H1 (cell line): ENCODE measurements at regions not wholly inside any gene's neighbourhood (a gene's known extent, or its start where the extent isn't known, plus 50 kb on each side); places are given as distances from the start of the nearest gene placed in this dataset.

ENCODE experiments used
- EGR1 ChIP-seq: IDR thresholded peaks from 2 replicates; pipeline ENCODE4 v1.6.1; 2011; ENCODE audit warnings: low read depth, low read length, borderline replicate concordance
- POLR2A ChIP-seq, 2 experiments: IDR thresholded peaks; 1 replicate in 1 of 2; 2 replicates in 1 of 2; pipeline ENCODE4 v1.6.1; 2011; ENCODE audit warnings: low read depth in 2 of 2, low read length in 2 of 2, mild to moderate bottlenecking in 2 of 2; ENCODE audit errors: control extremely low read depth in 1 of 2
- POLR2AphosphoS5 ChIP-seq: IDR thresholded peaks from 2 replicates; pipeline ENCODE4 v1.6.1; 2011; ENCODE audit warnings: low read depth, low read length
- TF ChIP-seq, protein P1 (sequence below), 3 experiments: IDR thresholded peaks; 1 replicate in 2 of 3; 2 replicates in 1 of 3; pipeline versions ENCODE4 v1.5.1 to v1.6.1; 2011; ENCODE audit warnings: low read length in 3 of 3, mild to moderate bottlenecking in 3 of 3, inconsistent platforms in 2 of 3, low read depth in 1 of 3, moderate library complexity in 1 of 3; ENCODE audit not compliant: insufficient read depth in 1 of 3; ENCODE audit errors: control extremely low read depth in 1 of 3

GRCh38 chr5:127187706-127188105 lies 102.9 kb upstream of the MEGF10 start:
- TF ChIP-seq POLR2AphosphoS5 (no peak), POLR2A (IDR thresholded peaks at IDR 0.05; ENCODE audit: control extremely low read depth in 1 of 2, low read depth in 2 of 2, low read length in 2 of 2) (no peak), EGR1 (no peak)
- TF ChIP-seq, protein P1, sequence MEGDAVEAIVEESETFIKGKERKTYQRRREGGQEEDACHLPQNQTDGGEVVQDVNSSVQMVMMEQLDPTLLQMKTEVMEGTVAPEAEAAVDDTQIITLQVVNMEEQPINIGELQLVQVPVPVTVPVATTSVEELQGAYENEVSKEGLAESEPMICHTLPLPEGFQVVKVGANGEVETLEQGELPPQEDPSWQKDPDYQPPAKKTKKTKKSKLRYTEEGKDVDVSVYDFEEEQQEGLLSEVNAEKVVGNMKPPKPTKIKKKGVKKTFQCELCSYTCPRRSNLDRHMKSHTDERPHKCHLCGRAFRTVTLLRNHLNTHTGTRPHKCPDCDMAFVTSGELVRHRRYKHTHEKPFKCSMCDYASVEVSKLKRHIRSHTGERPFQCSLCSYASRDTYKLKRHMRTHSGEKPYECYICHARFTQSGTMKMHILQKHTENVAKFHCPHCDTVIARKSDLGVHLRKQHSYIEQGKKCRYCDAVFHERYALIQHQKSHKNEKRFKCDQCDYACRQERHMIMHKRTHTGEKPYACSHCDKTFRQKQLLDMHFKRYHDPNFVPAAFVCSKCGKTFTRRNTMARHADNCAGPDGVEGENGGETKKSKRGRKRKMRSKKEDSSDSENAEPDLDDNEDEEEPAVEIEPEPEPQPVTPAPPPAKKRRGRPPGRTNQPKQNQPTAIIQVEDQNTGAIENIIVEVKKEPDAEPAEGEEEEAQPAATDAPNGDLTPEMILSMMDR (IDR thresholded peaks at IDR 0.05; ENCODE audit: control extremely low read depth in 1 of 3, insufficient read depth in 1 of 3, low read depth in 1 of 3, low read length in 3 of 3), result no peak
